H1 (cell line): ENCODE measurements at regions not wholly inside any gene's neighbourhood (a gene's known extent, or its start where the extent isn't known, plus 50 kb on each side); places are given as distances from the start of the nearest gene placed in this dataset.

Experiments used
- ATF2 ChIP-seq: IDR thresholded peaks from 2 replicates; pipeline ENCODE4 v1.6.1; 2012; ENCODE audit warnings: low read length, inconsistent platforms

DNA sequence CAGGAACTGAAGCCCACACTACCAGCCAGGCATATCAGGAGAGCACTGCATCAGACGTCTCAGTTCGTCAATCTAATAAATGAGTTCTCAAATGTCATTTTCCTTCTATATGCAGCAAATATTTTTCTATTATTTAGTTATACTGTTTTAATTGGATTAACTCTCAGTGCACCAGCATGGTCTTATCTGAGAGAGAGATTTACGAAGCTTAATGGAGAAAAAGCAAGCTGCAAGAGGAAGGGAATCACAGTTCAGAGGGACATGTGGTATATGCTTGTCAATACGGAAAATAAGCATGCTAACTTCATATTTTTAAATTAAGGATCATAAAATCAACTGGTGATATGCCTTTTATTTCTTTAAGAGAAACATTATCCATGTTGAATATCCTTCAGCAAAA, 213.1 kb upstream of the NECTIN3 start (continued):
- no peak for TF ChIP-seq ATF2
